Hippocampal formation (tissue), 2 donors: ENCODE measurements at regions not wholly inside any gene's neighbourhood (a gene's known extent, or its start where the extent isn't known, plus 50 kb on each side); places are given as distances from the start of the nearest gene placed in this dataset.
"Not testable (repeated sequence)": the region's sequence is repeated elsewhere in the genome, so short reads cannot be mapped to it uniquely, and the experiment has no call there.

Experiments used
- DNase-seq, 2 donors: peaks; one replicate each; lab custom pipeline; 2025; lab: John Stamatoyannopoulos, UW

GRCh38 chr4:19592391-19592790 is 659.3 kb upstream of the SLIT2 start:
- DNase-seq = no peak

- no peak for DNase-seq
These were observed 667.7 kb upstream of the SLIT2 start for GRCh38 chr4:19583827-19584569.

GRCh38 chr4:19580095-19580494 is 671.6 kb upstream of the SLIT2 start:
- DNase-seq = no peak

- no peak for DNase-seq
These were observed 672.1 kb upstream of the SLIT2 start for GRCh38 chr4:19579608-19580007.

- DNase-seq = no peak
These were observed 674.6 kb upstream of the SLIT2 start for GRCh38 chr4:19577097-19577496.

- no peak for DNase-seq
These were observed 675.8 kb upstream of the SLIT2 start for GRCh38 chr4:19575924-19576323.

GRCh38 chr4:19566041-19566440 is 685.7 kb upstream of the SLIT2 start:
- DNase-seq = no peak

GRCh38 chr4:19562456-19562855 is 689.2 kb upstream of the SLIT2 start:
- DNase-seq = no peak

- DNase-seq = no peak
These were observed 694.5 kb upstream of the SLIT2 start for GRCh38 chr4:19557161-19557560.

- not testable (repeated sequence) for DNase-seq
These were observed 695.4 kb upstream of the SLIT2 start for GRCh38 chr4:19556276-19556675.

GRCh38 chr4:19547463-19547862 is 704.2 kb upstream of the SLIT2 start:
- DNase-seq = no peak

- no peak for DNase-seq
These were observed 707.1 kb upstream of the SLIT2 start for GRCh38 chr4:19544446-19545125.

GRCh38 chr4:19540859-19541540 is 710.7 kb upstream of the SLIT2 start:
- no peak for DNase-seq

GRCh38 chr4:19539201-19539600 is 712.5 kb upstream of the SLIT2 start:
- no peak for DNase-seq

- DNase-seq = no peak
These were observed 717.5 kb upstream of the SLIT2 start for GRCh38 chr4:19534159-19534558.

GRCh38 chr4:19531906-19532848 is 719.5 kb upstream of the SLIT2 start:
- no peak for DNase-seq

GRCh38 chr4:19523964-19524363 is 727.7 kb upstream of the SLIT2 start:
- DNase-seq = no peak

GRCh38 chr4:19522966-19523365 is 728.7 kb upstream of the SLIT2 start:
- DNase-seq = no peak

GRCh38 chr4:19520939-19521520 is 730.7 kb upstream of the SLIT2 start:
- no peak for DNase-seq

GRCh38 chr4:19514276-19515070 is 737.2 kb upstream of the SLIT2 start:
- DNase-seq = no peak

- DNase-seq = no peak
These were observed 739.6 kb upstream of the SLIT2 start for GRCh38 chr4:19512086-19512485.
